IMR-90 (cell line): ENCODE measurements at regions not wholly inside any gene's neighbourhood (a gene's known extent, or its start where the extent isn't known, plus 50 kb on each side); places are given as distances from the start of the nearest gene placed in this dataset.

ENCODE experiments used
- ATAC-seq: fragments of 200-7000 bp; cut with Tn5 transposase; 2 replicates; pipeline ENCODE4 v1.9.1; 2020; ENCODE audit warnings: low read depth, mild to moderate bottlenecking, moderate library complexity
- BruUV-seq: library from RNA; stranded (reverse); fragments of 400-500 nt; replicated peaks from 2 replicates; lab custom pipeline; 2021; lab: Mats Ljungman, UMichigan
- CTCF ChIA-PET: fragments of 300-600 bp; formaldehyde crosslinking; extraction: SDS; loops from one replicate; lab custom pipeline; 2021; ENCODE audit warnings: antibody characterized with exemption; lab: Yijun Ruan, JAX
- POLR2A ChIA-PET: fragments of 300-600 bp; sonication (Branson Sonifier 250); formaldehyde crosslinking; loops from one replicate; lab custom pipeline; 2022; ENCODE audit warnings: antibody characterized with exemption; ENCODE audit not compliant: unreplicated experiment; lab: Charles Lee
- DNase-seq: peaks from one replicate; pipeline ENCODE4 v3.0.0; 2013
- H2AFZ ChIP-seq: replicated peaks from 2 replicates; pipeline ENCODE3; 2013; ENCODE audit warnings: low read length, mild to moderate bottlenecking; ENCODE audit not compliant: poor library complexity
- H2AK5ac ChIP-seq: 2 replicates; pipeline ENCODE4 v1.6.1; 2013; ENCODE audit warnings: low read depth, low read length, inconsistent platforms
- H2AK9ac ChIP-seq: replicated peaks from 2 replicates; pipeline ENCODE3; 2013; ENCODE audit warnings: mild to moderate bottlenecking, low read depth, low read length, moderate library complexity; ENCODE audit not compliant: poor library complexity
- H2BK120ac ChIP-seq: 2 replicates; pipeline ENCODE4 v1.6.1; 2013; ENCODE audit warnings: low read depth, low read length, inconsistent platforms
- H2BK15ac ChIP-seq: 3 replicates; pipeline ENCODE4 v1.6.1; 2013; ENCODE audit warnings: low read depth, low read length, inconsistent platforms
- H2BK20ac ChIP-seq: 2 replicates; pipeline ENCODE4 v1.6.1; 2013; ENCODE audit warnings: low read depth, mild to moderate bottlenecking, inconsistent platforms, low read length, moderate library complexity
- H2BK5ac ChIP-seq: 2 replicates; pipeline ENCODE4 v1.6.1; 2013; ENCODE audit warnings: mild to moderate bottlenecking, low read depth, low read length, inconsistent platforms; ENCODE audit not compliant: poor library complexity, severe bottlenecking
- H3K14ac ChIP-seq: replicated peaks from 2 replicates; pipeline ENCODE4 v1.6.1; 2013; ENCODE audit warnings: low read depth, low read length, inconsistent platforms
- H3K18ac ChIP-seq: 2 replicates; pipeline ENCODE4 v1.6.1; 2013; ENCODE audit warnings: low read depth, low read length, control low read depth
- H3K23ac ChIP-seq: 2 replicates; pipeline ENCODE4 v1.6.1; 2013; ENCODE audit warnings: low read depth, low read length, inconsistent platforms
- H3K27ac ChIP-seq: 2 replicates; pipeline ENCODE4 v1.5.1; 2013; ENCODE audit warnings: mild to moderate bottlenecking, control low read depth, low read length; ENCODE audit not compliant: insufficient read depth
- H3K27me3 ChIP-seq: 2 replicates; pipeline ENCODE4 v1.6.1; 2013; ENCODE audit warnings: low read length; ENCODE audit not compliant: control insufficient read depth, insufficient read depth
- H3K36me3 ChIP-seq: 2 replicates; pipeline ENCODE4 v1.6.1; 2013; ENCODE audit warnings: low read length, mixed read lengths; ENCODE audit not compliant: control insufficient read depth, insufficient read depth
- H3K4ac ChIP-seq: 2 replicates; pipeline ENCODE4 v1.6.1; 2013; ENCODE audit warnings: low read depth, low read length, inconsistent platforms
- H3K4me1 ChIP-seq: 2 replicates; pipeline ENCODE4 v1.6.1; 2013; ENCODE audit warnings: low read length, mixed read lengths; ENCODE audit not compliant: control insufficient read depth, insufficient read depth
- H3K4me2 ChIP-seq: 2 replicates; pipeline ENCODE4 v1.6.1; 2013; ENCODE audit warnings: low read depth, mild to moderate bottlenecking, control low read depth, low read length, moderate library complexity
- H3K4me3 ChIP-seq: 2 replicates; pipeline ENCODE4 v1.5.1; 2013; ENCODE audit warnings: low read depth, mild to moderate bottlenecking, control low read depth, low read length, moderate library complexity; ENCODE audit not compliant: insufficient read depth
- H3K56ac ChIP-seq: 2 replicates; pipeline ENCODE4 v1.6.1; 2013; ENCODE audit warnings: low read length, inconsistent platforms; ENCODE audit not compliant: insufficient read depth; ENCODE audit errors: extremely low read depth
- H3K79me1 ChIP-seq, 2 experiments: 2 replicates each; pipeline ENCODE4 v1.6.1; 2013; ENCODE audit warnings: low read length in 2 of 2, inconsistent platforms in 1 of 2, low read depth in 1 of 2
- H3K9ac ChIP-seq: 2 replicates; pipeline ENCODE4 v1.6.1; 2013; ENCODE audit warnings: low read depth, low read length, control low read depth
- H3K9me1 ChIP-seq: 2 replicates; pipeline ENCODE4 v1.6.1; 2013; ENCODE audit warnings: low read length, inconsistent platforms; ENCODE audit not compliant: insufficient read depth
- H3K9me3 ChIP-seq: 2 replicates; pipeline ENCODE4 v1.6.1; 2013; ENCODE audit warnings: low read length; ENCODE audit not compliant: control insufficient read depth, insufficient read depth
- H4K20me1 ChIP-seq: 2 replicates; pipeline ENCODE4 v1.6.1; 2013; ENCODE audit warnings: low read length, inconsistent platforms; ENCODE audit not compliant: insufficient read depth
- H4K5ac ChIP-seq: 2 replicates; pipeline ENCODE4 v1.6.1; 2013; ENCODE audit warnings: mild to moderate bottlenecking, low read depth, low read length, control low read depth
- H4K8ac ChIP-seq, 2 experiments: 2 replicates each; pipeline ENCODE4 v1.6.1; 2013; ENCODE audit warnings: low read depth in 2 of 2, low read length in 2 of 2, control low read depth in 1 of 2, inconsistent platforms in 1 of 2
- H4K91ac ChIP-seq: 2 replicates; pipeline ENCODE4 v1.6.1; 2013; ENCODE audit warnings: low read depth, low read length, inconsistent platforms; ENCODE audit not compliant: insufficient read depth
- CHD1 ChIP-seq: IDR thresholded peaks from 2 replicates; pipeline ENCODE4 v1.6.1; 2012; ENCODE audit warnings: low read depth, low read length, improper control_type of control experiment
- MAZ ChIP-seq: IDR thresholded peaks from 2 replicates; pipeline ENCODE4 v1.6.1; 2012; ENCODE audit warnings: low read depth, mild to moderate bottlenecking, low read length, improper control_type of control experiment, moderate library complexity, borderline replicate concordance
- SMC3 ChIP-seq: fragments of 150-350 bp; IDR thresholded peaks from 2 replicates; pipeline ENCODE4 v1.6.1; 2016; ENCODE audit warnings: low read depth, mild to moderate bottlenecking, antibody characterized with exemption, low read length, moderate library complexity
- WGBS, 2 experiments: methylation state at CpG; one replicate each; pipeline versions ENCODE4 v1.1.5 to v1.1.7; 2013; ENCODE audit warnings: missing lambda C conversion rate in 2 of 2; ENCODE audit not compliant: insufficient read length in 1 of 2; ENCODE audit errors: extremely low coverage in 2 of 2; 5-methylcytosine and 5-hydroxymethylcytosine counted together
- dilution Hi-C: fragments of 300-500 bp; cut with HindIII; formaldehyde crosslinking; loops from one replicate; pipeline ENCODE4 v1.14.3; 2018; ENCODE audit warnings: low sequenced_read_pairs; ENCODE audit not compliant: unreplicated experiment
- in situ Hi-C: fragments of 300-500 bp; cut with MboI; formaldehyde crosslinking; loops from 3 replicates; pipeline ENCODE4 v1.14.3; 2019; ENCODE audit warnings: low sequenced_read_pairs, inconsistent platforms, mixed read lengths
- intact Hi-C: fragments of 100-400 bp; cut with micrococcal nuclease; formaldehyde crosslinking; loops from 2 replicates; pipeline ENCODE4 v1.10.0; 2022

DNA sequence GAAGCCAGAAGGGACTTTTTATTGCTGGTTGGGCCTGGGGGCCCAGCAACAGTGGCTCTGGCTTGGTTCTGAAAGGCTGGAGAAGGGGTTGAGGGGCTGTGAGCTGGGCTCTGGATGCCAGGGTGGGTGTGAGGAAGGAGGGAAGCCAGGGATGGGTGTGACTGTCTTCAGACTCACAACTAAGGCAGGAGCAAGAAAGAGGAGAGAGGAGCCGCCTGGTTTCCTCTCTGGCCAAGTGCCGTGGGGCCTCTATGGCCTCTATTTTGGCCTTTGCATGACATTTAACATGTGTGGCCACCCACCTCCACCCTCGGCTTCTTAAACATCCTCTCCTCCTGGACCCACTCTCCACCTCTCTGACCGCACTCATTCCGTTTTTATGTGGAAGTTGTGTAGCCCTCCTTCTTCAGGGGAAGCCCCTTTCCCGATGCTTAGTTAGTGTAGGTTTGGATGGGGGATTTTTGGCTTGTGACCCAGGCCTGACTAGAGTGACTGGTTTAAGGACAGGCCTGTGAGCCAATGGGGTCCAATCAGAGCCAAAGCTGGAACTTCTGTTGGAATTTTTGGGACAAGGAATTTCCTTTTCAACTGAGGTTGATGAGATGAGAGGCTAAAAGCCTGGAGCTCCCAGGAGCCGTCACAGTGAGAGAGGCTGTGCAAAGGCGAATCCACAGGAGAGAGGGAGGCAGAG lies 517.8 kb downstream of the CCDC171 start:
- in situ Hi-C loops = no loop called here
- Histone ChIP-seq H4K91ac (peak overlapping the region; percentile 86), H2AK9ac (peak overlapping the region; percentile 19), H3K4me3 (no peak overlapping the region), H4K8ac (peak overlapping the region; percentile 46 to 66; a peak in 2 of 4 replicates), H3K14ac (peak overlapping the region; percentile 78), H4K20me1 (no peaks in the 10 kb centered on the region), H3K9me3 (no peaks in the 10 kb centered on the region), H3K56ac (no peak overlapping the region), H2AFZ (peak overlapping the region; percentile 75), H3K27me3 (no peaks in the 10 kb centered on the region), H3K4me2 (no peak overlapping the region), H4K5ac (no peak overlapping the region), H2AK5ac (peak overlapping the region; percentile 93; the same call in 1 of the 2 replicates), H3K23ac (peak overlapping the region; percentile 41; the same call in 1 of the 2 replicates), H3K79me1 (no peaks in the 10 kb centered on the region), H3K9ac (no peak overlapping the region), H3K27ac (no peak overlapping the region), H3K36me3 (no peaks in the 10 kb centered on the region), H2BK15ac (peak overlapping the region; percentile 88; the same call in 2 of the 3 replicates), H2BK20ac (peak overlapping the region; percentile 84), H2BK5ac (no peak overlapping the region), H3K4me1 (peaks cover 16% of the 10 kb centered on the region), H3K18ac (no peak overlapping the region), H3K4ac (peak overlapping the region; percentile 80), H3K9me1 (peaks cover 8% of the 10 kb centered on the region; the same call in 1 of the 2 replicates), H2BK120ac (peak overlapping the region; percentile 92)
- ATAC-seq (no peak), DNase-seq (no peak)
- 100% methylated on average over 1 of the region's 8 CpGs; no CpG with 5 or more reads in 1 of the 2 experiments for WGBS, 2 experiments
- dilution Hi-C loops = no loop called here
- ChIA-PET POLR2A (no interaction called here), CTCF (interaction anchor here (0.8 kb wide), 1 partner anchor 27 kb away, joined by 3 read pairs; no protein-coding TSS in a partner anchor)
- no TSS peak for BruUV-seq
- intact Hi-C loops = no loop called here
- TF ChIP-seq CHD1 (no peak), SMC3 (no peak), MAZ (no peak)
